ENCODE measurements at regions not wholly inside any gene's neighbourhood (a gene's known extent, or its start where the extent isn't known, plus 50 kb on each side); places are given as distances from the start of the nearest gene placed in this dataset.

DNA sequence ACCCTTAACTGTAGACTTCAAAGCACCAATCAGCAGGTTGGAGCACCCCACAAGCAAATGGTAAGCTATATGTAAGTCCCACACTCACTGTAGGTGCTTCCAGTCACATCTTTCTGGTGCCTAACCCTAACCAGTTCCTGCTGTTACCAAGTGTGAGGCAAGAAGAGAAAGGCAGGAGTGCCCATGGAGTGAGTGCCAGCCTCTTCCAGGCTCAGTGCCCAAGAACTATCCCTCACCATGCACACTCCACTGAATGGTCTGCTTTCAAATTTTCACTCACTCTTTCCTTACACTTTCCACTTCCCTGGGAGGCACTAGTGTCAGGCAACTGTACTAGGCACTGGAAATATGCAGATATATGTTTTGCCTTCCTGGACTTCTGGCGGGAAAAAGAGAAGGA, 62.2 kb upstream of the ZDHHC17 start:
- intact Hi-C loops (cut with DNase I; ENCODE audit: low total_unique reads) = no loop called here
- 88 to 93% methylated on average over 1 of the region's 1 CpG for WGBS, 2 donors

DNA sequence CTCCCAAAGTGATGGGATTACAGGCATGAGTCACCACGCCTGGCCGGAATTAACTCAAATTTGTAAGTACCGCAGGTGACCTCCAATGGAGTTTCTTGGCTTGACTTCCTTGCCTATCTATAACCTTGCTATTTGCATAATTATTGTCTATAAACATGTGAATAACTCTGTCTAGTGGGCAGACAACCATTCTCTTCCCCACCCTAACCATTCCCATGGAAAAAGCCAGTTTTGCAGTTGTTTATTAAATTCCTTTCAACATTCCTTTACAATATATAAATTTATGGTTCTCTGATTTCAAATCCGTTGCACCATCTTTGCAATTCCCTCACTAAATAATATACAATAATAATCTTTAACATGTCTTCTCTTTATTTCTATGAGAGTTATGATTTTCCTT, 61.0 kb upstream of the ZDHHC17 start:
- intact Hi-C loops (cut with DNase I; ENCODE audit: low total_unique reads) = no loop called here
- no peaks in the 10 kb centered on the region for H3K27me3 ChIP-seq
- no peak for DNase-seq
- H3K4me1 ChIP-seq = no peaks in the 10 kb centered on the region
- H3K9me3 ChIP-seq = no peaks in the 10 kb centered on the region
- H3K36me3 ChIP-seq (ENCODE audit: low read depth, missing control alignments) = no peaks in the 10 kb centered on the region
- no peak for TF ChIP-seq POLR2A (IDR thresholded peaks at IDR 0.05)
- TF ChIP-seq, protein P1, sequence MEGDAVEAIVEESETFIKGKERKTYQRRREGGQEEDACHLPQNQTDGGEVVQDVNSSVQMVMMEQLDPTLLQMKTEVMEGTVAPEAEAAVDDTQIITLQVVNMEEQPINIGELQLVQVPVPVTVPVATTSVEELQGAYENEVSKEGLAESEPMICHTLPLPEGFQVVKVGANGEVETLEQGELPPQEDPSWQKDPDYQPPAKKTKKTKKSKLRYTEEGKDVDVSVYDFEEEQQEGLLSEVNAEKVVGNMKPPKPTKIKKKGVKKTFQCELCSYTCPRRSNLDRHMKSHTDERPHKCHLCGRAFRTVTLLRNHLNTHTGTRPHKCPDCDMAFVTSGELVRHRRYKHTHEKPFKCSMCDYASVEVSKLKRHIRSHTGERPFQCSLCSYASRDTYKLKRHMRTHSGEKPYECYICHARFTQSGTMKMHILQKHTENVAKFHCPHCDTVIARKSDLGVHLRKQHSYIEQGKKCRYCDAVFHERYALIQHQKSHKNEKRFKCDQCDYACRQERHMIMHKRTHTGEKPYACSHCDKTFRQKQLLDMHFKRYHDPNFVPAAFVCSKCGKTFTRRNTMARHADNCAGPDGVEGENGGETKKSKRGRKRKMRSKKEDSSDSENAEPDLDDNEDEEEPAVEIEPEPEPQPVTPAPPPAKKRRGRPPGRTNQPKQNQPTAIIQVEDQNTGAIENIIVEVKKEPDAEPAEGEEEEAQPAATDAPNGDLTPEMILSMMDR (IDR thresholded peaks at IDR 0.05) = no peak
- 87 to 91% methylated on average over 4 of the region's 4 CpGs for WGBS, 2 donors
- H3K4me3 ChIP-seq = no peak overlapping the region
- no peak overlapping the region for H3K27ac ChIP-seq

More for the DNA sequence above, 62.2 kb upstream of the ZDHHC17 start:
- no peaks in the 10 kb centered on the region for H3K27me3 ChIP-seq
- no peak for TF ChIP-seq POLR2A (IDR thresholded peaks at IDR 0.05)
- TF ChIP-seq, protein P1 (IDR thresholded peaks at IDR 0.05) = no peak
- no peak overlapping the region for H3K4me3 ChIP-seq
- no peaks in the 10 kb centered on the region for H3K9me3 ChIP-seq
- DNase-seq = no peak
- H3K27ac ChIP-seq = no peak overlapping the region
- no peaks in the 10 kb centered on the region for H3K36me3 ChIP-seq (ENCODE audit: low read depth, missing control alignments)
- H3K4me1 ChIP-seq = no peaks in the 10 kb centered on the region

DNA sequence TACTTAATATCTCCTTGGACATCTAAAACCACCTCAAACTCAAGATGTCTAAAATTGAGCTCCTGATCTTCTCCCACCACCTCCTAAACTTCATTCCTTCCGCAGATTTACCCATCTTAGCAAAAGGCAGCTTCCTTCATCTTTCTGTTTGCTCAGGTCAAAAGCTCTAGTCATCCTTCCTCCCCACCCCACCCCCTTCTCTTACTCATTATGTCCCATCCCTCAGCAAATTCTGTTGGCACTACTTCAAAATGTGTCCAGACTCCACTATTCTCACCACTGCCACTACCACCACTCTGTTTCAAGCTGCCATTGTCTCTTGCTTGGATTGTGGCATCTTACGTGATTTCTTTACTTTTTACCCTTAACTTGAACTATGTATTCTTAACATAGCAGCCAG, 59.2 kb upstream of the ZDHHC17 start:
- no peak for DNase-seq
- no peaks in the 10 kb centered on the region for H3K4me1 ChIP-seq
- H3K9me3 ChIP-seq = no peaks in the 10 kb centered on the region
- WGBS, 2 donors = 47 to 93% methylated on average over 2 of the region's 2 CpGs
- intact Hi-C loops (cut with DNase I; ENCODE audit: low total_unique reads) = no loop called here
- no peak overlapping the region for H3K27ac ChIP-seq
- no peak overlapping the region for H3K4me3 ChIP-seq
- H3K27me3 ChIP-seq = no peaks in the 10 kb centered on the region
- TF ChIP-seq POLR2A (IDR thresholded peaks at IDR 0.05) = no peak
- TF ChIP-seq, protein P1 (IDR thresholded peaks at IDR 0.05) = no peak
- no peaks in the 10 kb centered on the region for H3K36me3 ChIP-seq (ENCODE audit: low read depth, missing control alignments)

DNA sequence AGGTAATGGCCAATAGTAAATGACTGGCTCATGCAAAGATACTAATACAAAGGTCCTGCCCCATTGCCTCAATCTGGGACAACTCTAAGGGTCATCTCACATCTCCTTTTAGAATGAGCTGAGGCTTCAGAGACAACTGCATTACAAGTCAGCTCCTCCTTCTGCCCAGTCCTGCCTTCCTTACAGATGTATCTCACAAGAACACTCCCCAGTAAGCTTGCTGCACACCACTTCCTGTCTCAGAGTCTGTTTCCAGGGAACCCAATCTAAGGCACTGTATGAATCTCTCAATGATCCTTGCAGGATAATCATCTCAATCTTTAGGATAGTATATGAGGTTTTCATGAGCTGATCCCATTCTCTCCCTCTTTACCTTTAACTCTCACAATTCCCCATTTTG, 57.8 kb upstream of the ZDHHC17 start:
- Histone ChIP-seq H3K9me3 (no peaks in the 10 kb centered on the region), H3K27ac (no peak overlapping the region), H3K36me3 (ENCODE audit: low read depth, missing control alignments) (no peaks in the 10 kb centered on the region), H3K4me3 (no peak overlapping the region), H3K27me3 (no peaks in the 10 kb centered on the region), H3K4me1 (no peaks in the 10 kb centered on the region)
- intact Hi-C loops (cut with DNase I; ENCODE audit: low total_unique reads) = no loop called here
- DNase-seq = no peak
- no peak for TF ChIP-seq POLR2A (IDR thresholded peaks at IDR 0.05)
- TF ChIP-seq, protein P1 (IDR thresholded peaks at IDR 0.05) = no peak

DNA sequence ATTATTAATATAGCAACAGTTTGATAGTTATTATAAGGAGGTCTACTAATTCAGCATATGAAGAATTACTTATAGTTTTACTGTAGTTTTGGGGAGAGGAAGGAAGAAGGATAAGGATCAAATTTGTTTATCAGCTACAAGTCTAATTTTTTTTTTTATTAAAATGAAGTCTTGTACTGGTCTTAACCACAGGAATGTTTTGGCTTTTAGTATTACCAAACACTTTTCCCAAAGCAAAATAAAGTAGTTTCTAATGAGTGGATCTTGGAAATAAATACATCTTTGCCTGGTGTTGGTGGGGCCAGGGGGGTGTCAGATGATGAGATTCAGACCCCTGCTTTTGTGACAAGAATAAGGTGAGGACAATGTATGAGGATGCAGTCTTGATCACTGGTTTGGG, 57.2 kb upstream of the ZDHHC17 start:
- intact Hi-C loops (cut with DNase I; ENCODE audit: low total_unique reads) = no loop called here

More for the DNA sequence above, 57.2 kb upstream of the ZDHHC17 start:
- H3K27me3 ChIP-seq = no peaks in the 10 kb centered on the region
- H3K27ac ChIP-seq = no peak overlapping the region
- H3K36me3 ChIP-seq (ENCODE audit: low read depth, missing control alignments) = no peaks in the 10 kb centered on the region
- H3K9me3 ChIP-seq = no peaks in the 10 kb centered on the region
- no peak for TF ChIP-seq POLR2A (IDR thresholded peaks at IDR 0.05)
- TF ChIP-seq, protein P1 (IDR thresholded peaks at IDR 0.05) = no peak
- H3K4me3 ChIP-seq = no peak overlapping the region
- DNase-seq = no peak
- H3K4me1 ChIP-seq = no peaks in the 10 kb centered on the region

Measured in testis (tissue), 2 donors.